ENCODE measurements at regions not wholly inside any gene's neighbourhood (a gene's known extent, or its start where the extent isn't known, plus 50 kb on each side); places are given as distances from the start of the nearest gene placed in this dataset.

- DNase-seq (ENCODE audit: low spot score): no peak
- Mint-ChIP-seq H3K36me3 (ENCODE audit: low read depth) (no peaks in the 10 kb centered on the region), H3K27ac (ENCODE audit: unreplicated experiment) (no peak overlapping the region), H3K9me3 (ENCODE audit: low read depth) (peaks cover 2% of the 10 kb centered on the region), H3K4me3 (ENCODE audit: unreplicated experiment) (no peak overlapping the region), H3K27me3 (ENCODE audit: low read depth) (peaks cover 3% of the 10 kb centered on the region), H3K4me1 (ENCODE audit: low read depth) (peaks cover 6% of the 10 kb centered on the region)
- TF ChIP-seq CTCF (IDR thresholded peaks at IDR 0.05): no peak
Observed at GRCh38 chr5:130992621-130993020, 172.4 kb downstream of the HINT1 start.

DNA sequence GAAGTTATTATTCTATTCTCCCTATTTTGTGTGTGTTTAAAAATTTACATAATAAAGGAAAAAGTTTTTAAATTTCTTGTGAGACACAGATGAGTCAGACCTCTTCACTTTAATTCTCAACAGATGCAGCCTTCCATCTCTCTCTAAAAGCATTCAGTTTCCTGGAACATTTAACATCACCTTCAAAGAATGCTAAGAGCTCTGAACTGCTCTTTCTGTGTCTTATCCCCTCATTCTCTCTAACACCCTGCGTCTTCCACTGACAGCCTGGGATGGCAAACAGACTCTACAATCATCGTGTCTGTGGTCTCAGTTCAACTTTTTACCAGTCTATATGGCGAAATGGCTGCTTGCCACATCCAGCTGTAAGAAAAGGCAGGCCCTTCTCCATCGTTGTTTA is 173.0 kb downstream of the HINT1 start:
- H3K4me1 Mint-ChIP-seq (ENCODE audit: low read depth): peaks cover 6% of the 10 kb centered on the region
- DNase-seq (ENCODE audit: low spot score): no peak
- H3K36me3 Mint-ChIP-seq (ENCODE audit: low read depth): no peaks in the 10 kb centered on the region
- H3K4me3 Mint-ChIP-seq (ENCODE audit: unreplicated experiment): no peak overlapping the region
- peaks cover 3% of the 10 kb centered on the region for H3K27me3 Mint-ChIP-seq (ENCODE audit: low read depth)
- peaks cover 2% of the 10 kb centered on the region for H3K9me3 Mint-ChIP-seq (ENCODE audit: low read depth)
- H3K27ac Mint-ChIP-seq (ENCODE audit: unreplicated experiment): no peak overlapping the region
- no peak for TF ChIP-seq CTCF (IDR thresholded peaks at IDR 0.05)

GRCh38 chr5:130985776-130986175 is 179.3 kb downstream of the HINT1 start:
- H3K4me1 Mint-ChIP-seq (ENCODE audit: low read depth): no peaks in the 10 kb centered on the region

DNA sequence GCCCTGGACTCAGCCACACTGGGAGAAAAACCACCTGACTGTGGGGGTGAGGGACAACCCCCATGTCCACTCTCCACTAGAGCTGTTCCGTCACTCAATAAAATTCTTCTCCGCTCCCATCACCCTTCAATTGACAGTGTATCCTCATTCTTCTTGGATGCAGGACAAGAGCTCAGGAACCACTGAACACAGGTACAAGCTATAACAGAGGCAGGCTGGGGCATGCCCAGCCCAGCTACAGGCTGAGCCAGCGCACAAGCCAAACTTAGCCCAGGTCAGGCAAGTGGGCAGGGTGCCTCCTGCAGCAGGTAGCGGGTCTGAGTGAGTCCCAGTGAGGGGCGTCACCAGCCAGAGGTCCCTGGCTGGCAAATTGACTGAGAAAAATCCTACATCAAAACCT is 183.4 kb downstream of the HINT1 start:
- H3K4me3 Mint-ChIP-seq (ENCODE audit: unreplicated experiment): no peak overlapping the region
- H3K9me3 Mint-ChIP-seq (ENCODE audit: low read depth): no peaks in the 10 kb centered on the region
- TF ChIP-seq CTCF (IDR thresholded peaks at IDR 0.05): no peak
- H3K36me3 Mint-ChIP-seq (ENCODE audit: low read depth): no peaks in the 10 kb centered on the region
- H3K27ac Mint-ChIP-seq (ENCODE audit: unreplicated experiment): no peak overlapping the region
- no peak for DNase-seq (ENCODE audit: low spot score)
- H3K4me1 Mint-ChIP-seq (ENCODE audit: low read depth): peaks cover 4% of the 10 kb centered on the region
- peaks cover 6% of the 10 kb centered on the region for H3K27me3 Mint-ChIP-seq (ENCODE audit: low read depth)

More at GRCh38 chr5:130985776-130986175, 179.3 kb downstream of the HINT1 start:
- no peaks in the 10 kb centered on the region for H3K36me3 Mint-ChIP-seq (ENCODE audit: low read depth)
- H3K4me3 Mint-ChIP-seq (ENCODE audit: unreplicated experiment): no peak overlapping the region
- no peak for TF ChIP-seq CTCF (IDR thresholded peaks at IDR 0.05)
- DNase-seq (ENCODE audit: low spot score): no peak
- peaks cover 8% of the 10 kb centered on the region for H3K27me3 Mint-ChIP-seq (ENCODE audit: low read depth)
- no peaks in the 10 kb centered on the region for H3K9me3 Mint-ChIP-seq (ENCODE audit: low read depth)
- no peak overlapping the region for H3K27ac Mint-ChIP-seq (ENCODE audit: unreplicated experiment)

- Mint-ChIP-seq H3K36me3 (ENCODE audit: low read depth) (no peaks in the 10 kb centered on the region), H3K27me3 (ENCODE audit: low read depth) (peaks cover 14% of the 10 kb centered on the region), H3K9me3 (ENCODE audit: low read depth) (no peaks in the 10 kb centered on the region), H3K27ac (ENCODE audit: unreplicated experiment) (no peak overlapping the region), H3K4me1 (ENCODE audit: low read depth) (peaks cover 4% of the 10 kb centered on the region), H3K4me3 (ENCODE audit: unreplicated experiment) (no peak overlapping the region)
- DNase-seq (ENCODE audit: low spot score): no peak
- no peak for TF ChIP-seq CTCF (IDR thresholded peaks at IDR 0.05)
Observed at GRCh38 chr5:130978475-130978874, 186.6 kb downstream of the HINT1 start.

Measured in chondrocyte (in vitro differentiated cells).